Astrocyte (in vitro differentiated cells and primary cell): ENCODE measurements at regions not wholly inside any gene's neighbourhood (a gene's known extent, or its start where the extent isn't known, plus 50 kb on each side); places are given as distances from the start of the nearest gene placed in this dataset.

Source experiments
- DNase-seq: peaks from one replicate; pipeline ENCODE4 v3.0.0-alpha.2; 2010; ENCODE audit warnings: low read depth
- FAIRE-seq: peaks from 2 replicates; lab custom pipeline; 2011; peaks lifted over from hg19 to GRCh38; lab: Jason Lieb, UNC
- H2AFZ ChIP-seq: 2 replicates; pipeline ENCODE4 v1.6.0; 2012; ENCODE audit warnings: low read depth, low read length, inconsistent platforms
- H3K27ac ChIP-seq: 2 replicates; pipeline ENCODE4 v1.5.1; 2011; ENCODE audit warnings: low read depth, low read length, inconsistent platforms
- H3K27me3 ChIP-seq: 2 replicates; pipeline ENCODE4 v1.6.0; 2011; ENCODE audit warnings: low read length, inconsistent platforms; ENCODE audit not compliant: insufficient read depth
- H3K36me3 ChIP-seq: 2 replicates; pipeline ENCODE4 v1.5.1; 2011; ENCODE audit warnings: low read length, inconsistent platforms; ENCODE audit not compliant: insufficient read depth
- H3K4me1 ChIP-seq: 2 replicates; pipeline ENCODE4 v1.5.1; 2011; ENCODE audit warnings: low read length, inconsistent platforms; ENCODE audit not compliant: insufficient read depth
- H3K4me2 ChIP-seq: 2 replicates; pipeline ENCODE4 v1.6.0; 2012; ENCODE audit warnings: low read length, inconsistent platforms
- H3K4me3 ChIP-seq: 2 replicates; pipeline ENCODE4 v1.5.1; 2011; ENCODE audit warnings: low read depth, mild to moderate bottlenecking, low read length, inconsistent platforms; ENCODE audit not compliant: insufficient read depth
- H3K79me2 ChIP-seq: 2 replicates; pipeline ENCODE4 v1.6.0; 2012; ENCODE audit warnings: mild to moderate bottlenecking, low read length, inconsistent platforms; ENCODE audit not compliant: insufficient read depth
- H3K9ac ChIP-seq: 2 replicates; pipeline ENCODE4 v1.6.0; 2012; ENCODE audit warnings: mild to moderate bottlenecking, low read length, inconsistent platforms
- H3K9me3 ChIP-seq: 2 replicates; pipeline ENCODE4 v1.5.1; 2012; ENCODE audit warnings: low read depth, mild to moderate bottlenecking, low read length, inconsistent platforms; ENCODE audit not compliant: insufficient read depth
- H4K20me1 ChIP-seq: 2 replicates; pipeline ENCODE4 v1.6.0; 2012; ENCODE audit warnings: low read length, inconsistent platforms; ENCODE audit not compliant: insufficient read depth
- H3K27ac Mint-ChIP-seq: one replicate; pipeline ENCODE4 v1.8.0; 2021; ENCODE audit warnings: mild to moderate bottlenecking, mixed read lengths; ENCODE audit not compliant: unreplicated experiment
- H3K27me3 Mint-ChIP-seq: one replicate; pipeline ENCODE4 v1.8.0; 2021; ENCODE audit warnings: low read depth, mixed read lengths; ENCODE audit not compliant: unreplicated experiment
- H3K36me3 Mint-ChIP-seq: one replicate; pipeline ENCODE4 v1.8.0; 2021; ENCODE audit warnings: low read depth, mixed read lengths; ENCODE audit not compliant: unreplicated experiment
- H3K4me1 Mint-ChIP-seq: one replicate; pipeline ENCODE4 v1.8.0; 2021; ENCODE audit warnings: low read depth, mixed read lengths; ENCODE audit not compliant: unreplicated experiment
- H3K4me3 Mint-ChIP-seq: one replicate; pipeline ENCODE4 v1.8.0; 2021; ENCODE audit warnings: mild to moderate bottlenecking, moderate library complexity, mixed read lengths; ENCODE audit not compliant: unreplicated experiment
- H3K9me3 Mint-ChIP-seq: one replicate; pipeline ENCODE4 v1.8.0; 2021; ENCODE audit warnings: mild to moderate bottlenecking, mixed read lengths; ENCODE audit not compliant: unreplicated experiment
- CTCF ChIP-seq: IDR thresholded peaks from 2 replicates; pipeline ENCODE4 v1.5.1; 2011; ENCODE audit warnings: low read depth, mild to moderate bottlenecking, inconsistent platforms, low read length, moderate library complexity; ENCODE audit not compliant: insufficient read depth
- EZH2 ChIP-seq: IDR thresholded peaks from 2 replicates; pipeline ENCODE4 v1.6.1; 2012; ENCODE audit warnings: mild to moderate bottlenecking, low read length, inconsistent platforms; ENCODE audit not compliant: insufficient read depth

GRCh38 chr7:109354552-109354951 is 784.9 kb downstream of the DNAJB9 start:
- Mint-ChIP-seq H3K36me3 (no peaks in the 10 kb centered on the region), H3K9me3 (no peaks in the 10 kb centered on the region), H3K4me1 (no peaks in the 10 kb centered on the region), H3K4me3 (no peak overlapping the region), H3K27ac (no peak overlapping the region), H3K27me3 (no peaks in the 10 kb centered on the region)
- FAIRE-seq (no peak), DNase-seq (no peak)
- TF ChIP-seq EZH2 (no peak), CTCF (no peak)
- H3K4me1 ChIP-seq, result no peaks in the 10 kb centered on the region
- H3K36me3 ChIP-seq, result no peaks in the 10 kb centered on the region
- H3K27me3 ChIP-seq, result no peaks in the 10 kb centered on the region
- H3K79me2 ChIP-seq, result no peaks in the 10 kb centered on the region
- H4K20me1 ChIP-seq, result no peaks in the 10 kb centered on the region
- H3K9ac ChIP-seq, result no peak overlapping the region
- H3K27ac ChIP-seq, result no peak overlapping the region
- H2AFZ ChIP-seq, result no peak overlapping the region
- no peak overlapping the region for H3K4me3 ChIP-seq
- no peak overlapping the region for H3K4me2 ChIP-seq
- H3K9me3 ChIP-seq, result no peaks in the 10 kb centered on the region

- H3K4me1 ChIP-seq, result no peaks in the 10 kb centered on the region
- no peak overlapping the region for H3K4me3 ChIP-seq
- Mint-ChIP-seq H3K4me3 (no peak overlapping the region), H3K36me3 (no peaks in the 10 kb centered on the region), H3K27ac (no peak overlapping the region), H3K4me1 (peaks cover 2% of the 10 kb centered on the region), H3K27me3 (peaks cover 2% of the 10 kb centered on the region), H3K9me3 (no peaks in the 10 kb centered on the region)
- no peak overlapping the region for H2AFZ ChIP-seq
- no peak overlapping the region for H3K9ac ChIP-seq
- H3K9me3 ChIP-seq, result no peaks in the 10 kb centered on the region
- FAIRE-seq (no peak), DNase-seq (no peak)
- H3K79me2 ChIP-seq, result no peaks in the 10 kb centered on the region
- no peak overlapping the region for H3K27ac ChIP-seq
- no peak overlapping the region for H3K4me2 ChIP-seq
- H3K36me3 ChIP-seq, result no peaks in the 10 kb centered on the region
- no peaks in the 10 kb centered on the region for H3K27me3 ChIP-seq
- H4K20me1 ChIP-seq, result no peaks in the 10 kb centered on the region
- TF ChIP-seq CTCF (no peak), EZH2 (no peak)
Measured at GRCh38 chr7:109375823-109376222, 806.1 kb downstream of the DNAJB9 start.

- Mint-ChIP-seq H3K27ac (no peak overlapping the region), H3K4me3 (no peak overlapping the region), H3K9me3 (no peaks in the 10 kb centered on the region), H3K36me3 (no peaks in the 10 kb centered on the region), H3K27me3 (peaks cover 2% of the 10 kb centered on the region), H3K4me1 (peaks cover 2% of the 10 kb centered on the region)
- DNase-seq (peak; percentile 0), FAIRE-seq (no peak)
- Histone ChIP-seq H3K9ac (no peak overlapping the region), H3K4me1 (no peaks in the 10 kb centered on the region), H3K4me3 (no peak overlapping the region), H3K4me2 (no peak overlapping the region), H2AFZ (no peak overlapping the region), H4K20me1 (no peaks in the 10 kb centered on the region), H3K9me3 (no peaks in the 10 kb centered on the region), H3K79me2 (no peaks in the 10 kb centered on the region), H3K27ac (no peak overlapping the region), H3K27me3 (no peaks in the 10 kb centered on the region), H3K36me3 (no peaks in the 10 kb centered on the region)
- TF ChIP-seq EZH2 (no peak), CTCF (no peak)
Measured at GRCh38 chr7:109376576-109376975, 806.9 kb downstream of the DNAJB9 start.
